ENCODE measurements at regions not wholly inside any gene's neighbourhood (a gene's known extent, or its start where the extent isn't known, plus 50 kb on each side); places are given as distances from the start of the nearest gene placed in this dataset.

DNA sequence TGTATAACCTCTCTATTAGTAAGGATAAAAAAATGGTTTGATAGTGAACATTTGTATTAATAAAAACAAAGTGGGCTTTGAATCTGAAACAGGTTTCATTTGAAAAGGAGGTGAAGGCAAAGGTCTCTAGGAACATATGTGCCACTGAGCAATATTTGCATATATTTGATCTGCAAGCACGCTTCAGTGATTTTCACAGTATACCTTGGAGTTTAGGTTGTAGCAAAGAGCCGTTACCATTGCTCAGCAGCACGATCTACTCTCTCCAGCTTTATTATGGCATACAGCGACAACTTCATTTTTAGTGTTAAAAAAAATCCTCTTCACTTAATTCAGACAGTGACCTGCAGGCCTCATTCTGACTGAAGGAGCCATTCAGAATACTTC lies 75.8 kb upstream of the ZEB2 start:
- no peak for DNase-seq

GRCh38 chr2:144595279-144595678 lies 75.4 kb upstream of the ZEB2 start:
- DNase-seq = no peak

DNA sequence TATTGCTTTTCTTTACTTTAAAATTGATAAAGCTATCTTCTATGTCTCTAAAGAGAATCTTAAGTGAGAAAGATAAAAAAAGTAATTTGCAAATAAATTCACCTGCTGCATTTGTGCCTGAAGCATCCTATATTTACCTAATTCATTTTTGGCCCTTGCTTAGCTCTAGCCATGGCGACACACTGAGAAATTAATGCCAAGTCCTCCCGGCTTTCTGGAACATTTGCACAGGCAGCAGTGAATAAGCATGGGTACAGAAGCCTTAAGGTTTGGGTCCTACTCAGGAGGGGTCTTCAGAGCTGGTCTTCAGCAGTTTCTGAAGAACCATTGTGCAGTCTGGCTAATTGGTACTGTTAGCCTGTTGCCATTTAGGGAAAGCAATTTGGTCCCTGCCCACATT lies 73.9 kb upstream of the ZEB2 start:
- DNase-seq = peak; percentile 8

GRCh38 chr2:144592500-144593256 lies 72.8 kb upstream of the ZEB2 start:
- DNase-seq = peak; percentile 16

GRCh38 chr2:144587306-144587705 lies 67.4 kb upstream of the ZEB2 start:
- DNase-seq = no peak

- DNase-seq = no peak
Measured at GRCh38 chr2:144586476-144586875, 66.6 kb upstream of the ZEB2 start.

- no peak for DNase-seq
Measured at GRCh38 chr2:144583741-144584453, 64.0 kb upstream of the ZEB2 start.

- DNase-seq = no peak
Measured at GRCh38 chr2:144583381-144583729, 63.4 kb upstream of the ZEB2 start.

GRCh38 chr2:144582651-144583380 lies 62.9 kb upstream of the ZEB2 start:
- DNase-seq = no peak

DNA sequence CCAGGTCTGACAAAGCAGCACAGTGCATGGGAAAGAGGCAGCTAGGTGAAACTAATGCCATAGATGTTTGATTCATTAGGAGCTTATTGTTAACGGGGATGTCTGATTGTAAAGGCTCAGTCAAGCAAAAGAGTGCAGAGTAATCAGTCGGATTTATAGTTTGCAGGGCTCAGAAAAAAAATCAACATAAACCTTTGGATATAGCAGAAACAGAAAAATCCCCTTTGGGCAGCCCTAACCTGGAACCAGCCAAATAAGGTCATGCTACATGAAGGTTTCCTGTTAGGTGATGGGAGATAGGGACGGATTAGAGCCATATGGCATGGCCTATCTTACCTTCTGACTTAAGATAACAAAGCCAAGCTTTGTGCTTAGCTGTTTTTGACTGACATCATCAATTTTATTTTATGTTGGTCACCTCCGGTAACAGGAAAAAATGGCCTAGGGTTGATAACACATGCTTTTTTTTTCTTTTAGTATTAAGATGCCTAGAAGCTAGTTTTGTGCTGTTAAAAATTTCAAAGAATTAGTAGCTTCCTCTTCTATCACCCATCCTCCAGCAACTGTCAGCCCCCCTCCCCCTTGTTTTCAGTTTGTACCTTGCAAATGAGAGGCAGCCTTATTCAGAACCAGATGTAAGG lies 60.7 kb upstream of the ZEB2 start:
- DNase-seq = no peak

GRCh38 chr2:144579556-144579955 lies 59.6 kb upstream of the ZEB2 start:
- DNase-seq = no peak

DNA sequence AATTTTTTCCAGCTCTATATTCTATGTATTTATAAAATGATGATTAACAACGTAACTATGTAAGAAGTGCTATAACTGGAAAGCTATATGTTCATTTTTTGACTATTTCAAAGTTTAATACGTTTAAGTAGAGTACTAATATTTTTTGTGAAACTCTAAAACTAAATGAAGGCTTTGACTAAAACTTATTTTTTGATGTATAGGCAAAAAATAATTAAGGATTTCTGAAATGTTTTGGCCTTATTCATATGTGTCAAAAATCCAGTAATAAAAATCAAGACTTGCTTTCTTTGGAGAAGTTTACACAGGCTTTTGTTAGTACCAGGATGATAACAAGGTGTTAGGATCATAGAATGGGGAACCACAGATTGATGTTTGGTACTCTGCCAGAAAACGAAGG lies 58.2 kb upstream of the ZEB2 start:
- DNase-seq = no peak

GRCh38 chr2:144572977-144573376 lies 53.1 kb upstream of the ZEB2 start:
- no peak for DNase-seq

DNA sequence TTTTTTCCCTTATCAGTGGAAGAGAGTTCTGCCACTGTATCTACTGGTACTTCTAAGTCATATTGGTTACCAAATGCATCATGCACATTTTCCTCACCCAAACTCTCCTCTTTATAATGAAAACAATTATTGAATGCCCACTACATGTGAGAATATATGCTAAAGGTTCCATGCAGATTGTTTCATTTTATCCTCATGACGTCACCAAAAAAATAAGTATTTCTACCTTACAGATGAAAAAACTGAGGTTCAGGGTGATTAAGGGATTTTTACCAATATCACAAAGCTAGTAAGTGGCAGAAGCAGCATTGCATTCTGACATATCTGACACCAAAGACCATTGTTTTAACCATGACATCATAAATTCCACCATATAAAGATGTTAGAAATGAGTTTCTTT lies 51.9 kb upstream of the ZEB2 start:
- no peak for DNase-seq

DNA sequence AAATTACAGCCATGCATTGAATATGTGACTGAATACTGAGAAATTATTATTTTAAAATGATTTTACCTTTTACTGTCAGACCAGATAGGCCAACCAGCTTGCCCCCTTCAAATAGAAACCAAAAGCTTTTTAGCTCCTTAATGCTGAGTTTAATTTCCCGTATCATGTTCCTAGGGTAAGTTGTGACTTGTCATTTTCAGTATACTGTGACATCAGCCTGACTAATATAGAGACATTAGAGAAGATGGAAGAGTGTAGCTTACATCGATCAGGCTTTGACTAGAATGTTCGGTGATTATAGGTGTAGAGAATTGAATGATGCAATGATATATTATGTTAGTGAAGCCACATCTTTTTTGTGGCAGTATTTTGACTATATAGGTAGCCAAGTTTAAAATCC lies 50.6 kb upstream of the ZEB2 start:
- DNase-seq = no peak

All from midbrain (tissue), 1 donor.